NCI-H187 treated with DMSO at 0.1 percent for 48 hours (cell line): ENCODE measurements at regions not wholly inside any gene's neighbourhood (a gene's known extent, or its start where the extent isn't known, plus 50 kb on each side); places are given as distances from the start of the nearest gene placed in this dataset.
"Not testable (repeated sequence)": the region's sequence is repeated elsewhere in the genome, so short reads cannot be mapped to it uniquely, and the experiment has no call there.

Source experiments
- DNase-seq: peaks from one replicate; lab custom pipeline; 2025; lab: John Stamatoyannopoulos, UW

DNA sequence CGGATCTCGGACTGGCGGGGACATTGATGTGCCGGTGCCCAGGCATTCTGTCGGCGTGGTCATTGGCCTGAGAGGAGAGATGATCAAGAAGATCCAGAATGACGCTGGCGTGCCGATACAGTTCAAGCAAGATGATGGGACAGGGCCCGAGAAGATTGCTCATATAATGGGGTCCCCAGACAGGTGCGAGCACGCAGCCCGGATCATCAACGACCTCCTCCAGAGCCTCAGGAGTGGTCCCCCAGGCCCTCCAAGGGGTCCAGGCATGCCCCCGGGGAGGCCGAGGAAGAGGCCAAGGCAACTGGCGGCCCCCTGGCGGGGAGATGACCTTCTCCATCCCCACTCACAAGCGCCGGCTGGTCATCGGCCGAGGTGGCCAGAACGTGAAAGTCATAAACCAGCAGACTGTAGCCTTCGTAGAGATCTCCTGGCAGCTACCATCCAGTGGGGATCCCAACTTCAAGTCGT, 106.5 kb upstream of the MTAP start:
- no peak for DNase-seq

GRCh38 chr9:21696411-21696871, 106.0 kb upstream of the MTAP start:
- DNase-seq: no peak

DNA sequence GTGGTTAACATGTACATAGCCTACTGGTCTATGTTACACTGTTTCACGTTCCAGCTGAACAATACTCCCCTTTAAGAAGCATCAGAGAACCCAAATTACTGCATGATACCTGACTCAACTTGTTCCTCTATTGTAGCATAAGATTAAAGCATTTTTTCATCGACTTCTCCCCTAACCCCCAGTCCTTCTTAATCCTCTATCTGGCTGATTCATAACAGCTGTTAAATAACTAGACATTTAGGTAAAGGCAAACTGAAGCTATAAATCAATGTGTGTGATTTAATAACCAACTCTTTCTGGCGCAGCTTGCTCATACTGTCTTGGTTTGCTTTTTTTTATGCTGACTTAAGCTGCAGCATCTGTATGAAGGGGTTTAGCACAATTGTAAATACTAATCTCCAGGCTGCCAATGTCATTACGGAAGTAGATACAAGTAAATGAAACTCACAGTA, 94.2 kb upstream of the MTAP start:
- no peak for DNase-seq

- DNase-seq: no peak
Observed at GRCh38 chr9:21708856-21709255, 93.6 kb upstream of the MTAP start.

DNA sequence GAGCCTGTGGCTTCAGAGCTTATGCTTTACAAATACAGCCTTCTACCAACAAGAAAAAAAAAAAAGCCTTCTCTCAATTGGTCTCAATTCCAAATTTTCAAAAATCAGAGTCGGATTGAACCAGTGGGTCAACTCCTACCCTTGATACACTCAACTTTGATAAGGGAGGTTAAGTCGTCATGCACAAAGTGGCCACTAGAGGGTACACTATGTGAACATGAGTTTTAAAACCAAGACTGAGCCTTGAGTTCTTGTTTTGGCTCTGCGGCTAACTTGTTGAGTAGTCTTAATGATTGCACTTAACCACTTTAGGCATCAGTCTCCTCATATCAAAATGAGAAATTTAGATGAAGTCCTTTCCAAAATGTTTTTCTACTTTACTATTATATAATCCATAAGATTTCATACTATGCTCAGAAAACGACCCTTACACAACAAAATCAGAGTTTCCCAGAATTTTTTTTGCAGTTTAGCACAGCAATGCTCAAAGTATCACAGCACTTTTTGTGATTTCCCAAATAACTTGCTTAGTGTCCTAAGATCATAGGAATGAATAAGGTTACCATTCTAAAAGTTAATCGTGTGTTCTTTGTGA, 92.9 kb upstream of the MTAP start:
- DNase-seq: no peak

- no peak for DNase-seq
Observed at GRCh38 chr9:21710548-21711191, 91.8 kb upstream of the MTAP start.

- peak; percentile 74 for DNase-seq
Observed at GRCh38 chr9:21711504-21711903, 90.9 kb upstream of the MTAP start.

DNA sequence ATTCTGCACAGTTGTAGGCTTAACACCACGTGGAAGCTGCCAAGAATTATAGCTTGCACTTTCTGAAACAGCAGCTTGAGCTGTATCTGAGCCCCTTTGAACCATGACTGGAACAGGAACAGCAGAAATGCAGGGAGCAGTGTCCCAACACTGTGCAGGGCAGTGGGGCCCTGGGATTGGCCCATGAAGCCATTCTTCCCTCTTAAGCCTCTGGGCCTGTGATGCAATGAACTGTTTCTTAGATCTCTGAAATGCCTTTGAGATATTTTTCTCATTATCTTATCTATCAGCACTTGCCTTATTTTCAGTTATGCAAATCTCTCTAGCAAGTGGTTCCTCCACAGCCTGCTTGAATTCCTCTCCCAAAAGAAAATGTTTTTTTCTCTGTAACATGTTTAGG, 87.0 kb upstream of the MTAP start:
- no peak for DNase-seq

DNA sequence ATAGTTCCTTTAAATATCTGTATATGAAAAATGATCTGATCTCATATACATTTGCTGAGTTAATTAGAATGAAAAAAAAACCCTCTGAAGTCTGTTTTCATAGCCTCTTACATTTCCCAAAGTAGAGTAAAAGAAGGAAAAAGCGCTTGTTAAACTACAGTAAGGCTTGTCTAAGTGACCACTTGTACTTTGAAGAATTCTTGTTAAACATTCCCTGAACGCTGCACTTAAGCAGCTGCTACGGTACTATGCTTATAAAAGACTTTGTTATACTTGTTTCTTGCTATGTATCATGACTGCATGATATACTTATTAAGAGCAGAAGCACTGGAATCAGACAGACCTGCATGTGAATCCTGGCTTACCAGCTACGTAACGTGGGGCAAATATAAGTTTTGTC, 81.7 kb upstream of the MTAP start:
- DNase-seq: no peak

DNA sequence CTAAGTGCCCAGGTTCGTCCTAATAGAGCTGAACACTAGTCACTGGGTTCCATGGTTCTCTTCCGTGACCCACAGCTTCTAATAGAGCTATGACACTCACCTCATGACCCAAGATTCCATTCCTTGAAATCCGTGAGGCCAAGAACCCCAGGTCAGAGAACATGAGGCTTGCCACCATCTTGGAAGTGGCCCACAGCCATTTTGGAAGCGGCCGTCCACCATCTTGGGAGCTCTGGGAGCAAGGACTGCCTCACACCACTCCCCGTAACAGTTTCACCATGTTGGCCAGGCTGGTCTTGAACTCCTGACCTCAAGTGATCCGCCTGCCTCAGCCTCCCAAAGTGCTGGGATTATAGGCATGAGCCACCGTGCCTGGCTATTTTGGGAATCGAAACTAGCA, 75.0 kb upstream of the MTAP start:
- not testable (repeated sequence) for DNase-seq

DNA sequence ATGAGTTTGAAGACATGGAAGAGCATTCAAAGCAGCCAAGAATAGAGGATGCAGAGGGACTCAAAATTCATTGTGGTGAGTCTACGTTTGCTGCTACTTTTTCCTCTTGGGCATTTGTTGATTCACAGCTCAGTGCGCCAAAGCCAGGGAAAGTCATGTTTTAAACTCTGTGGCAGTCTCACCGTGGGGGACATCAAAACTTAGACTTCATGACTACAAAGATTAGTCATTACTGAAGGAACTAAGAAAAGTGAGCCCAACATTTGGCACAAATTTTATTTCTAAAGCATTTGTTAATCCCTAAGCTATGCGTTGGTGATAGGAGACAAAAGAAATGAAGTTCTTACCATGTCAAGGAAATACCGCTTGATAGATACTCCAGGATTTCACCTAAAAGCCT, 73.7 kb upstream of the MTAP start:
- DNase-seq: no peak

DNA sequence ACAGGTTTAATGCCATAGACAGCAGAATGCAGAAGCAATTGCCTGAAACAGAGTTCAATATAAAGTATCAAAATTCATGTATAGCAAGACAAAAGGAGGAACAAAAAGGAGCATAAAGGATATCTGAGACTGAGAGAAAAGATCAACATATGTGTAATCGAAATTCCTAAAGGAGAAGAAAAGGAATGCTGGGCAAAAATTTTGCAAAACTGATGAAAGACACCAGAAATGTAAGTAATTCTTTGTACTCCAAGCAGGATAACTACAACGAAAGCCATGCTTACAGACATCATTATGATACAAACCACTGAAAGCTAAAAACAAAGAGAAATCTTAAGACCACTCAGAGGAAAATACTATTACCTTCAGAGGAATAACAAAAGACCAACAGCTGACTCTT, 72.8 kb upstream of the MTAP start:
- no peak for DNase-seq

DNA sequence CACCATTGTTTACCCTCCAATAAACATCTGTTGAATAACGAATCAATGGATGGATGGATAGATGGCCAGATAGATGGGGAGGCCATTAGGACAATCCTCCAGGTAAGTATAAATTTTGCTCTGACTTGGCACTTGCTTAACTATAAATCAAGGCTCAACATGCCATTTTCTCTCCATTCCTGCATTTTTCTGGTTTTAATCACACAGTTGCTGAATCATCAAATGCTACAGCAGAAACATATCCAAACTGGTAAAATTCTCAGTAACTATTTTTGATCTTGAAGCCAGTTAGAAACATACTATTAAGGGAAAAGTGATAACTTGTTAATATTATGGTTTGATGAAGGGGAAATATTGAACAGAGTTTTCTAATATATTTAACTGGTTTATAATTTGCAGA, 71.5 kb upstream of the MTAP start:
- DNase-seq: no peak

DNA sequence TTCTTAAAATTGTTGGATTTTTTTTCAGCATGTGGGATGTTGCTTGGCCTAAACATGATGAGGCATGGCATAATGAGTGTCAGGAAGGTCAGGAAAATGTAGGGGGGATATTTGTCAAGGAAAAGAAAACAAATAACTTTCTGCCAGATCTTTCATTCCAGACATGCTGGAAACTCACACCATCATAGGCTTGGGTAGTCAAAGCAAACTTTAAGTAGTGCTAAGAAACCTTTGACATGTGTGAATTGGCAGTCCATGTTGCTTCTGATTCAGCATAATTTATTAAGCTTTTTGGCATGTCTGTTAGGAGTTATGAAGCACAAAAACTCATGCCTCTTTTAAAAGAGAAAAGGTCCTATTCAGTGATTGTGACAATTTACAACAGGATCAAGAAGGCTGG, 61.3 kb upstream of the MTAP start:
- DNase-seq: no peak

- DNase-seq: no peak
Observed at GRCh38 chr9:21744320-21744719, 58.1 kb upstream of the MTAP start.

GRCh38 chr9:21744841-21745240, 57.6 kb upstream of the MTAP start:
- no peak for DNase-seq

DNA sequence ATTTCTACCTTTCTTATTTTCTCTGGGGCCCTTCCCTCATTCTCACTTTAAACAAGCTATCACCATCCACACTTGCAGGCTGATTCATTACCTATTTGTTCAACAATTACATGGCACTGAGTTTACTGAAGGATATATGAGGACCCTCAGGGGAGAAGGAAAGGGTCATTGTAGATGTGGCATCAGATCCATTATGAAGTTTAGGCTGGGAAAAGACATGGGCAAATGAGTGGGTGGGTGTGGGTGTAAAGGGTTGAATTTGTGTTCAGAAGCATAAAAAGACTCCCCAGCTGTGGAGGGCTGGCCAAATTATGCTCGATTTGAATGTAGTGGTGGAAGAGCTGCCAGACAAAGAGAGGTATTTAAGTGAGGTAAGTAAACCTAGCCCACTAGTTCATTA, 55.9 kb upstream of the MTAP start:
- DNase-seq: peak; percentile 2

DNA sequence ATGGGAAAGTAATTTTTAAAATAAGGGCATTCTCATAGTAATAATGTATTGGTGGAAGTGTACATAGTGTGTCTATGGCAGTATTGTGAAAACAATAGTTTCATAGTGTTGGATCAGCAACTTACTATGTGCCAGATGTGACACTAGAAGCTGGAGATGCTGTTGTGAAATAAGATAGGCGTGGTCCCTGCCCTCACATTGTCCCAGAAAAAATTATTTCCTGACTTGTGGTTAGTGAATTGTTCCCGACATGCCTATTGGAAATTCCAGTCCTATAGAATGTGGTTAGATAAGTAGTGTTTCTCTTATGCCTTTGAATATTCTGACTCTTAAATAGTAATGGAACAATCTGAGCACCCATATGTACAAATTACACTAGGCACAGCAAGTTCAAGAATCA, 55.3 kb upstream of the MTAP start:
- no peak for DNase-seq

DNA sequence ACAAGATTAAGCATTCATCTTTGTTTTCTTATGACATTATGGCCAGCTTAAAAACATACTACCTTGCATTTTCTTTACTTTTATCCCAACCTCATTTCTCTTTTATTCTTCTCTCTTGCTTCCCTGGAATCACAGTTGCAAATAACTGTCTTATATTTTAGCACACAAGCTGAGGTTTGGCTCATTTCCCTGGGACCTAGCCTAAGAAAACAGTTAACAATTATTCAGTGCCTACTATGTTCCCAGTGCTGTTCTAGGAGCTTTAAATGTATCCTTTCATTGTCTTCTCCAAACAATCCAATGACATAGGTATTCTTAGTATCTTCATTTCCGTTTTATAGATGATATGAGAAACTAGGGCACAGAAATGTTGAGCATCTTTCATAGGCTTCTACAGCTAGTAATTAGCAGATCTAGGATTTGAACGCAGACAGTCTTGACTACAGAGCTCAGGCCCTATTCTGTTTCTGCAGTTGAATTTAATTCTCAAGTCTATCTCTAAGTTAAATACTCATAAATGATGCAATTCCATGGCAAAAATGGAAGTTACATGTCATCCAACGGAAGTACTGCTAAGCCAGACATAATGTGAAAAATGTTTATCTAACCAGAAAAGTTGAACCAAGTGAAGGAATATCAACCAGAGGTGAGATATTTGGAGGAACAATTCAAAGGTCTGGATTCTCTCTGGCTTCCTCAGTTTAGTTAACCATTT, 52.3 kb upstream of the MTAP start:
- no peak for DNase-seq

DNA sequence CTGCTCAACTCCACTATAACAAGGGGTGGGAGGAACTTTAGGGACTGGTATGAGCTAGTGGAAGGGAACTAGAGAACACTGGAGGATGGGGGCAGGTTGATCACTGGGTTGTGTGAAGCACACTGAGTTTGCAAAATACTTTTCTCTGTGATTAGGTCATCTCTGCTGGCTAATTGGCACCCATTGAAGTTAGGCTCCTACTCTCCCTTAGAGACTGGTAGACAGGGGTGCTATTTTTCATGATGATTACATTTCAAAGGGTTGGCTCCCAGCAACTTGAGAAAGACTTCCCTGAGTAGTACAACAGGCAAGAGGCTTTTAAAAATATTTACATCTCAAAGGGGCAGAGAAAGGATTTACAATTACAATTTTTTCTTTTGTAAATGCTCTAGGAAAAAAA, 50.4 kb upstream of the MTAP start:
- no peak for DNase-seq
